Uterus (tissue), 2 donors: ENCODE measurements at regions not wholly inside any gene's neighbourhood (a gene's known extent, or its start where the extent isn't known, plus 50 kb on each side); places are given as distances from the start of the nearest gene placed in this dataset.

ENCODE experiments used
- CTCF ChIP-seq, 4 experiments: fragments of 200-600 bp in 2 of 4; fragments of 450-650 bp in 2 of 4; sonication (generic) in 2 of 4; IDR thresholded peaks; one replicate each; pipeline ENCODE4 v1.5.1; 2016 to 2019; ENCODE audit warnings: antibody characterized with exemption in 4 of 4, mild to moderate bottlenecking in 2 of 4, moderate library complexity in 1 of 4
- POLR2A ChIP-seq, 2 donors: fragments of 450-650 bp; IDR thresholded peaks; one replicate each; pipeline ENCODE4 v1.6.1; 2016; ENCODE audit warnings: antibody characterized with exemption in 2 of 2, mild to moderate bottlenecking in 1 of 2, moderate library complexity in 1 of 2

DNA sequence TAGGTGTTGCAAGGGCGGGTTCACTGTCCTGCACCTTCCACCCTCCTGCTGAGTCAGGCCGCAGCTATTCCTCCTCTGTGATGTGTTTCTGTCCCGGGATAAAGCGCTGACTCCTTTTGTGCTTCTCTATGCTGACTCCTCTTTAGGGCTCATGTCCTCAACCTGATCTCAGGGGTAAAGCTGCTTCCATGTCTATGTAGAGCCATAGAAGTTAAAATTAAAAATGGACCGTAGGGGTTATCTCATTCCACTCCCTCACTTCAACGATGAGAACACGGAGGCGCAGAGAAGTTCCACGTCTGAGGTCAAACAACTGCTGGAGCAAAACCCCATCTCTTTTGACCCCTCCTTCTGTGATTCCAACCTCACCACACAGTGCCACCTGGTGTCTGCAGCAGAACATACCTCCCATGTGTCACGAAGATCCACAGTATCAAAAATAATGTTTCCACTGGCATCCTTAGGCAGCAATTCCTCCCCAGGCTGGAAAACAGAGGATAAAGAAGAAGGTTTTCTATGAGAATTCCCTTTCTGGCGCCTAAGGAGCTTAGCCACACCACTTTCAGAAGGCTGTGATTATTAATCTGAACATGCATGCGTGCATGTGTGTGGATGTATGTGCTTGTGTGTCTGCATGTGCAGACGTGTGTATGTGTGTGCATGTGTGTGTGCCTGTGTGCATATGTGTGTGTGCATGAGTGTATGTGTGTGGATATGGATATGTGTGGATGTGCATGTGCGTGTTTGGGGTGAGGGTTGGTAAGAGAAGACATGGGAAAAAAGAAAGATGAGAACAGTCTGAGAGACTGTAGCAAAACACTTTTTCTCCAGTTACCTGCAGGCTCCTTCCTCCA is 81.2 kb upstream of the UCN3 start:
- peak; percentile 36 to 52 (median 47) for TF ChIP-seq CTCF (IDR thresholded peaks at IDR 0.05)
- TF ChIP-seq POLR2A (IDR thresholded peaks at IDR 0.05) = no peak
